ENCODE measurements at regions not wholly inside any gene's neighbourhood (a gene's known extent, or its start where the extent isn't known, plus 50 kb on each side); places are given as distances from the start of the nearest gene placed in this dataset.

GRCh38 chr4:122536001-122536400 is 79.5 kb upstream of the IL2 start:
- no peaks in the 10 kb centered on the region for H3K27me3 ChIP-seq (ENCODE audit: control insufficient read depth, insufficient read depth, low read length)
- H3K36me3 ChIP-seq (ENCODE audit: control insufficient read depth, insufficient read depth, low read length), result no peaks in the 10 kb centered on the region
- no peak for TF ChIP-seq CTCF (IDR thresholded peaks at IDR 0.05; ENCODE audit: insufficient read depth, low read length, poor library complexity, severe bottlenecking)
- DNase-seq (ENCODE audit: low read depth), result no peak
- H3K4me3 ChIP-seq (ENCODE audit: low read depth, low read length), result no peak overlapping the region

GRCh38 chr4:122534776-122535175 is 78.3 kb upstream of the IL2 start:
- no peaks in the 10 kb centered on the region for H3K27me3 ChIP-seq (ENCODE audit: control insufficient read depth, insufficient read depth, low read length)
- no peaks in the 10 kb centered on the region for H3K36me3 ChIP-seq (ENCODE audit: control insufficient read depth, insufficient read depth, low read length)
- no peak for DNase-seq (ENCODE audit: low read depth)
- no peak overlapping the region for H3K4me3 ChIP-seq (ENCODE audit: low read depth, low read length)
- TF ChIP-seq CTCF (IDR thresholded peaks at IDR 0.05; ENCODE audit: insufficient read depth, low read length, poor library complexity, severe bottlenecking), result no peak

GRCh38 chr4:122533841-122534240 is 77.3 kb upstream of the IL2 start:
- no peak for DNase-seq (ENCODE audit: low read depth)
- Histone ChIP-seq H3K4me3 (ENCODE audit: low read depth, low read length) (no peak overlapping the region), H3K27me3 (ENCODE audit: control insufficient read depth, insufficient read depth, low read length) (no peaks in the 10 kb centered on the region), H3K36me3 (ENCODE audit: control insufficient read depth, insufficient read depth, low read length) (no peaks in the 10 kb centered on the region)
- no peak for TF ChIP-seq CTCF (IDR thresholded peaks at IDR 0.05; ENCODE audit: insufficient read depth, low read length, poor library complexity, severe bottlenecking)

- DNase-seq (ENCODE audit: low read depth), result no peak
- no peak for TF ChIP-seq CTCF (IDR thresholded peaks at IDR 0.05; ENCODE audit: insufficient read depth, low read length, poor library complexity, severe bottlenecking)
- no peaks in the 10 kb centered on the region for H3K27me3 ChIP-seq (ENCODE audit: control insufficient read depth, insufficient read depth, low read length)
- H3K36me3 ChIP-seq (ENCODE audit: control insufficient read depth, insufficient read depth, low read length), result no peaks in the 10 kb centered on the region
- H3K4me3 ChIP-seq (ENCODE audit: low read depth, low read length), result no peak overlapping the region
Observed at GRCh38 chr4:122532766-122533165, 76.2 kb upstream of the IL2 start.

GRCh38 chr4:122531514-122531913 is 75.0 kb upstream of the IL2 start:
- DNase-seq (ENCODE audit: low read depth), result no peak
- H3K4me3 ChIP-seq (ENCODE audit: low read depth, low read length), result no peak overlapping the region

More at GRCh38 chr4:122531514-122531913, 75.0 kb upstream of the IL2 start:
- H3K36me3 ChIP-seq (ENCODE audit: control insufficient read depth, insufficient read depth, low read length), result no peaks in the 10 kb centered on the region
- TF ChIP-seq CTCF (IDR thresholded peaks at IDR 0.05; ENCODE audit: insufficient read depth, low read length, poor library complexity, severe bottlenecking), result no peak
- no peaks in the 10 kb centered on the region for H3K27me3 ChIP-seq (ENCODE audit: control insufficient read depth, insufficient read depth, low read length)

Data from kidney epithelial cell (primary cell).